ENCODE measurements at regions not wholly inside any gene's neighbourhood (a gene's known extent, or its start where the extent isn't known, plus 50 kb on each side); places are given as distances from the start of the nearest gene placed in this dataset.

- TF ChIP-seq CTCF (IDR thresholded peaks at IDR 0.05): no peak
- TF ChIP-seq POLR2A (IDR thresholded peaks at IDR 0.05): no peak
These were observed 236.3 kb upstream of the FOXK1 start for GRCh38 chr7:4445777-4446176.

Measured in tibial nerve (tissue), 3 donors.